ENCODE measurements at regions not wholly inside any gene's neighbourhood (a gene's known extent, or its start where the extent isn't known, plus 50 kb on each side); places are given as distances from the start of the nearest gene placed in this dataset.

DNA sequence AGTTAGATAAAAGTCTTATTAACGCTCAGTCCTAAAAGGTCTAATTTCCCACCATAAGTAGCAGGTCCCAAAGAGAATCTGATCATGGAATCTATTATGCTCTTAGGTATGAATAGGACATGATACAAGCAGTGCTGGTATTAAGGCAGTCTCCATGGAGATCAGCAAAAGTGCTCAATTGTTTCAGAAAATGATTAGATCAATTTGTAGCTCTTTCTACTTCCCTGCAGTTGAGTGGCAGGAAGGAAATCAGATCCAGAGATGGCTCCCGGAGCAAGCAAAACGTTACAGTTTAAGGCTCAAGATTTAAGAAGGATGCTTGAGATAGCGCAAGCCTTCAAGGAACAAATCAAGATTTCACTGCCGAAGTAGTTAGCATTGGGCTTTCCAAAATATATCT is 205.7 kb downstream of the DRD1 start:
- TF ChIP-seq, protein P1, sequence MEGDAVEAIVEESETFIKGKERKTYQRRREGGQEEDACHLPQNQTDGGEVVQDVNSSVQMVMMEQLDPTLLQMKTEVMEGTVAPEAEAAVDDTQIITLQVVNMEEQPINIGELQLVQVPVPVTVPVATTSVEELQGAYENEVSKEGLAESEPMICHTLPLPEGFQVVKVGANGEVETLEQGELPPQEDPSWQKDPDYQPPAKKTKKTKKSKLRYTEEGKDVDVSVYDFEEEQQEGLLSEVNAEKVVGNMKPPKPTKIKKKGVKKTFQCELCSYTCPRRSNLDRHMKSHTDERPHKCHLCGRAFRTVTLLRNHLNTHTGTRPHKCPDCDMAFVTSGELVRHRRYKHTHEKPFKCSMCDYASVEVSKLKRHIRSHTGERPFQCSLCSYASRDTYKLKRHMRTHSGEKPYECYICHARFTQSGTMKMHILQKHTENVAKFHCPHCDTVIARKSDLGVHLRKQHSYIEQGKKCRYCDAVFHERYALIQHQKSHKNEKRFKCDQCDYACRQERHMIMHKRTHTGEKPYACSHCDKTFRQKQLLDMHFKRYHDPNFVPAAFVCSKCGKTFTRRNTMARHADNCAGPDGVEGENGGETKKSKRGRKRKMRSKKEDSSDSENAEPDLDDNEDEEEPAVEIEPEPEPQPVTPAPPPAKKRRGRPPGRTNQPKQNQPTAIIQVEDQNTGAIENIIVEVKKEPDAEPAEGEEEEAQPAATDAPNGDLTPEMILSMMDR (IDR thresholded peaks at IDR 0.05) = no peak
- TF ChIP-seq POLR2A (IDR thresholded peaks at IDR 0.05) = no peak
